CD4-positive, CD25-positive, alpha-beta regulatory T cell (primary cell): ENCODE measurements at regions not wholly inside any gene's neighbourhood (a gene's known extent, or its start where the extent isn't known, plus 50 kb on each side); places are given as distances from the start of the nearest gene placed in this dataset.

Experiments used
- ATAC-seq, 2 donors: fragments of 150-1000 bp; cut with Tn5 transposase; one replicate each; pipeline ENCODE4 v1.10.0; 2021; ENCODE audit warnings: low read depth in 2 of 2, moderate number of reproducible peaks in 2 of 2, moderate library complexity in 1 of 2
- DNase-seq, 3 donors: peaks; one replicate each; pipeline versions ENCODE4 v3.0.0 to v3.0.0-alpha.2; 2012 to 2022; ENCODE audit warnings: mixed read lengths in 1 of 3
- H3K27ac ChIP-seq: one replicate; pipeline ENCODE4 v1.7.0; 2013; ENCODE audit warnings: mild to moderate bottlenecking, low read length; ENCODE audit not compliant: insufficient read depth, poor library complexity, severe bottlenecking
- H3K27me3 ChIP-seq: one replicate; pipeline ENCODE4 v1.7.0; 2013; ENCODE audit warnings: low read length; ENCODE audit not compliant: control insufficient read depth, insufficient read depth
- H3K36me3 ChIP-seq: one replicate; pipeline ENCODE4 v1.7.0; 2013; ENCODE audit warnings: mild to moderate bottlenecking, low read length, moderate library complexity; ENCODE audit not compliant: control insufficient read depth, insufficient read depth
- H3K4me1 ChIP-seq: 2 replicates; pipeline ENCODE4 v1.7.0; 2013; ENCODE audit warnings: mild to moderate bottlenecking, low read length; ENCODE audit not compliant: insufficient read depth, control insufficient read depth, poor library complexity, severe bottlenecking
- H3K4me3 ChIP-seq: one replicate; pipeline ENCODE4 v1.7.0; 2013; ENCODE audit warnings: low read depth, mild to moderate bottlenecking, low read length, moderate library complexity
- H3K9me3 ChIP-seq, 2 experiments: 1 replicate in 1 of 2; 2 replicates in 1 of 2; pipeline ENCODE4 v1.7.0; 2013; ENCODE audit warnings: low read length in 2 of 2, mild to moderate bottlenecking in 1 of 2, moderate library complexity in 1 of 2; ENCODE audit not compliant: control insufficient read depth in 2 of 2
- H3K27ac Mint-ChIP-seq, 3 donors: one replicate each; pipeline ENCODE4 v1.8.0; 2020 to 2022; ENCODE audit warnings: mild to moderate bottlenecking in 3 of 3, mixed read lengths in 3 of 3, moderate library complexity in 2 of 3
- H3K27me3 Mint-ChIP-seq: one replicate; pipeline ENCODE4 v1.8.0; 2022; ENCODE audit warnings: mild to moderate bottlenecking, mixed read lengths
- H3K36me3 Mint-ChIP-seq: one replicate; pipeline ENCODE4 v1.8.0; 2020; ENCODE audit warnings: mixed read lengths
- H3K4me1 Mint-ChIP-seq, 4 donors: one replicate each; pipeline ENCODE4 v1.8.0; 2020 to 2022; ENCODE audit warnings: mixed read lengths in 4 of 4, mild to moderate bottlenecking in 1 of 4
- H3K4me3 Mint-ChIP-seq, 4 donors: one replicate each; pipeline ENCODE4 v1.8.0; 2020 to 2022; ENCODE audit warnings: mild to moderate bottlenecking in 4 of 4, mixed read lengths in 4 of 4, moderate library complexity in 3 of 4
- H3K9me3 Mint-ChIP-seq, 7 donors: one replicate each; pipeline ENCODE4 v1.8.0; 2020 to 2022; ENCODE audit warnings: mixed read lengths in 7 of 7, mild to moderate bottlenecking in 3 of 7, moderate library complexity in 2 of 7

DNA sequence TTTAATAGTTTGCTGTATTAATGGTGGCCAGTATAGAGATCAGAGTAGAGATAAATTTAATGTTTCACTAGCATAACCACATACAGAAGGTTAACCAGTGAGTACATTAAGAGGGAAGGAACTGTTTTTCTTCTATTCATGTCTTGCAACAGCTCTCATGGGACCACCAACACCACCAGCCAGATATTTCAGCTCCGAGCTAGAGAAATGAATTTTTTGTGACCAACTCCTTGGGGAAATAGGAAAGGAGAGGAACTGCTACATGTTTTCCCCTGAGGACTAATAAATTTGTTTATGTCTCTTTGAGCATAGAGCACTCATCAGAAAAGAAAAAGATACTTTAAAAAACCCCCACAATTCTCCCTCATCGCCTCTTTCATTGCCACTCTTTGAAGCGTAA, 247.5 kb downstream of the MBNL1 start:
- Histone ChIP-seq H3K4me3 (no peak overlapping the region), H3K27ac (no peak overlapping the region), H3K27me3 (peaks cover 5% of the 10 kb centered on the region), H3K9me3 (no peaks in the 10 kb centered on the region), H3K4me1 (no peaks in the 10 kb centered on the region), H3K36me3 (no peaks in the 10 kb centered on the region)
- no peak for ATAC-seq
- H3K27ac Mint-ChIP-seq: no peak overlapping the region
- H3K4me1 Mint-ChIP-seq: no peaks in the 10 kb centered on the region
- no peak for DNase-seq
- no peaks in the 10 kb centered on the region for H3K36me3 Mint-ChIP-seq
- H3K27me3 Mint-ChIP-seq: peaks cover 26% of the 10 kb centered on the region
- H3K4me3 Mint-ChIP-seq: no peak overlapping the region
- H3K9me3 Mint-ChIP-seq: no peaks in the 10 kb centered on the region

DNA sequence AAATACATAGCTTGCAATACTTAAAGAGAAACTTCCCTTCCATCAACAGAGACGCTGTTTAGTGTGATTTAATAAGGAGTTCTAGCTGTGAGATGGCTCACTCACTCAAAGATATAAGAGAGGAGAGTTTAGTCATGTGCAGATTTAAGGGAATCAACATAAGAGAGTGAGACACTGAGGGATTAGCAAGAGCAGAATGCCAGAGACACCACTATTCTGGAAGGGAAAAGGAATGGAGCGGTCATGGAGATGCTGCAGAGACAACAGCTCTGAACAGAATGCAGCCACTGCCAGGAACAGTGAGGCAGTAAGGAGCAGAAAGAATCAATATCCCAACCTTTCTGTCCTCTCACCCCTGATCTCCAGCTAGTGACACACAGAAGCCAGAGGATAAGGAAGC, 248.8 kb downstream of the MBNL1 start:
- Histone ChIP-seq H3K36me3 (no peaks in the 10 kb centered on the region), H3K27me3 (peaks cover 3% of the 10 kb centered on the region), H3K4me1 (no peaks in the 10 kb centered on the region), H3K27ac (no peak overlapping the region), H3K4me3 (no peak overlapping the region), H3K9me3 (no peaks in the 10 kb centered on the region)
- H3K4me3 Mint-ChIP-seq: no peak overlapping the region
- ATAC-seq: no peak
- peaks cover 22% of the 10 kb centered on the region for H3K27me3 Mint-ChIP-seq
- DNase-seq: no peak
- no peak overlapping the region for H3K27ac Mint-ChIP-seq
- H3K4me1 Mint-ChIP-seq: no peaks in the 10 kb centered on the region
- no peaks in the 10 kb centered on the region for H3K9me3 Mint-ChIP-seq
- H3K36me3 Mint-ChIP-seq: no peaks in the 10 kb centered on the region

- Histone ChIP-seq H3K4me1 (no peaks in the 10 kb centered on the region), H3K4me3 (no peak overlapping the region), H3K27ac (no peak overlapping the region), H3K36me3 (no peaks in the 10 kb centered on the region), H3K27me3 (peaks cover 3% of the 10 kb centered on the region), H3K9me3 (no peaks in the 10 kb centered on the region)
- Mint-ChIP-seq H3K4me1 (no peaks in the 10 kb centered on the region), H3K4me3 (no peak overlapping the region), H3K36me3 (no peaks in the 10 kb centered on the region), H3K27ac (no peak overlapping the region), H3K27me3 (peaks cover 22% of the 10 kb centered on the region), H3K9me3 (no peaks in the 10 kb centered on the region)
- no peak for ATAC-seq
- DNase-seq: no peak
These were observed 249.6 kb downstream of the MBNL1 start for GRCh38 chr3:152518346-152518745.

DNA sequence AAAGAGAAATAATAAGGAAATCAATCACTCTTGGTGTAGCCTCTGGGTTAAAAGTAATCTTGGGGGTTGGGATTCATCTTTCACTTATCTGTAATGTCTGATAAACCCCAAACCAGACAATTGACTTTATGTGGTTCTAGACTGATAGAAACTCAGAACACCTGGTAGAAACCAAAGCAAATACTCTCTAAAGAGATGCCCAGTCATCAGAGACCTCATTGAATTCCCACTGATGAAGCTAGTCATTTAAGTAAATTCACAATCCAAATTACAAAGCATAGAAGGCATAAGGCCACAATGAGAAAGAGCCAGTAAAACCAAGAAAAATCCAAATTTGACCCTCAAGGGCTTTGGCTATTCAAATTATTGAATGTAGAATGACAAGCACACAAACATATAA, 250.6 kb downstream of the MBNL1 start:
- Histone ChIP-seq H3K36me3 (no peaks in the 10 kb centered on the region), H3K27me3 (peaks cover 3% of the 10 kb centered on the region), H3K4me1 (no peaks in the 10 kb centered on the region), H3K9me3 (no peaks in the 10 kb centered on the region), H3K27ac (no peak overlapping the region), H3K4me3 (no peak overlapping the region)
- H3K27ac Mint-ChIP-seq: no peak overlapping the region
- H3K4me3 Mint-ChIP-seq: no peak overlapping the region
- H3K9me3 Mint-ChIP-seq: no peaks in the 10 kb centered on the region
- no peak for DNase-seq
- H3K4me1 Mint-ChIP-seq: no peaks in the 10 kb centered on the region
- H3K36me3 Mint-ChIP-seq: no peaks in the 10 kb centered on the region
- ATAC-seq: no peak
- H3K27me3 Mint-ChIP-seq: peaks cover 16% of the 10 kb centered on the region

- Mint-ChIP-seq H3K27ac (no peak overlapping the region), H3K9me3 (no peaks in the 10 kb centered on the region), H3K36me3 (no peaks in the 10 kb centered on the region), H3K27me3 (peaks cover 16% of the 10 kb centered on the region), H3K4me1 (no peaks in the 10 kb centered on the region), H3K4me3 (no peak overlapping the region)
- ATAC-seq (no peak), DNase-seq (no peak)
- Histone ChIP-seq H3K9me3 (no peaks in the 10 kb centered on the region), H3K27ac (no peak overlapping the region), H3K4me1 (no peaks in the 10 kb centered on the region), H3K27me3 (peaks cover 4% of the 10 kb centered on the region), H3K36me3 (no peaks in the 10 kb centered on the region), H3K4me3 (no peak overlapping the region)
These were observed 253.3 kb downstream of the MBNL1 start for GRCh38 chr3:152522036-152522435.

DNA sequence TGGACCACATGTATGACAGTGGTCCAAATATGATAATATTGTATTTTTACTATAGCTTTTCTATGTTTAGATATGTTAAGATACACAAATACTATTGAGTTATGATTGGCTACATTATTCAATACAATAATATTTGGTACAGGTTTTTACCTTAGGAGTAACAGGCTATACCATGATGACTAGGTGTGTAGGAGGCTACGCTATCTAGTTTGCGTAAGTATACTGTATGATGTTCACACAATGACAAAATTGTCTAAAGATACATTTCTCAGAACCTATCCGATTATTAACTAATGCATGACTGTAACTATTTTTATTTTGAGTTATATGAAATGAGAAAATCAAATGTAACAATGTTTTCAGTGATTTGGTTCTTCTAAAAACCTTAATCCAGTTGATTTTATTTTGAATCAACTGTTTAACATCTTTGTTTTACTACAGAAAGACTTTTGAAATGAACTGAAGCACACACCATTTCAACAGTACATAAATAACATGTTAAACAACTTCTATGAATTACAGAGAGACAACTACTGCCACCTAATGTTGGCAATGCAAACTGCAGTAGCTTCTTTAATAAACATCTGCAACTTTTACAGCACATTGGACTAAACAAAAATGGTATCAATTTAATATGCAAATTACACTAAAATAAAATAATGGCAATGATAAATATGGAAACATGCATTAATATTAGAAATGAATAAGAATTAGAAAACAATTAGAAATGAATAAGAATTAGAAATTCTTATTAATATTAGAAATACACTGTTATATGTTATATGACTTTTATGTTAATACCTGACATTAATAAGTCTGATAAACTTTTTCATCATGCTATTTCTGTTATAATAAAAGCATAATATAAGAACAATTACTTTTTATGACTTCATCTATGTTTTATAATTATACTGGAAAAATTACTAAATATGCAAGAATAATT, 255.7 kb downstream of the MBNL1 start:
- no peaks in the 10 kb centered on the region for H3K36me3 ChIP-seq
- Mint-ChIP-seq H3K4me1 (no peaks in the 10 kb centered on the region), H3K4me3 (no peak overlapping the region), H3K27me3 (peaks cover 5% of the 10 kb centered on the region), H3K27ac (no peak overlapping the region), H3K36me3 (no peaks in the 10 kb centered on the region), H3K9me3 (no peaks in the 10 kb centered on the region)
- peaks cover 4% of the 10 kb centered on the region for H3K27me3 ChIP-seq
- H3K27ac ChIP-seq: no peak overlapping the region
- no peaks in the 10 kb centered on the region for H3K4me1 ChIP-seq
- no peaks in the 10 kb centered on the region for H3K9me3 ChIP-seq
- H3K4me3 ChIP-seq: no peak overlapping the region
- DNase-seq (peak; percentile 15 to 75 (median 52)), ATAC-seq (peak in 1 of 2 donors; percentile 45)

GRCh38 chr3:152531717-152532116, 263.0 kb downstream of the MBNL1 start:
- H3K4me3 Mint-ChIP-seq: no peak overlapping the region
- no peak overlapping the region for H3K27ac Mint-ChIP-seq

DNA sequence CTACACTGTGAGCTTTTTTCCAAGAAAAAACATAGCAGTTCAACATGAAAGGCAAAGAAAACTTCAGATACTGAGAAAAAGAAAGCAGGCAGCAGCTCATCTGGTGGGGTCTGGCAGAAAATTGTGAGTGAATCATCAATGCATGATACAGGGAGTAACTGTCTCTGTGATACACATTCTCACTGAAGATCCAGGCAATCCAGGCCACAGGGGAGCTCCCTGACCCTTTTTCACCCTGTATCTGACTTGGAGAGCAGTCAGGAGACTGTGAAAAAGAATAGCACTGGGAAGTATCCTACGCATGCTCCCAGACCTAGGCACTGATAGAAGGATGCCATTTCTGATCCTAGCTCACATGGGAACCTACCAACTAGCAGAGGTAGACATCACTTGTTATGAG, 269.8 kb downstream of the MBNL1 start:
- peaks cover 7% of the 10 kb centered on the region for H3K27me3 ChIP-seq
- ATAC-seq: no peak
- H3K4me1 Mint-ChIP-seq: no peaks in the 10 kb centered on the region
- no peak overlapping the region for H3K27ac Mint-ChIP-seq
- H3K27ac ChIP-seq: no peak overlapping the region
- H3K9me3 ChIP-seq: peaks cover 0 to 3% of the 10 kb centered on the region in 2 experiments
- no peaks in the 10 kb centered on the region for H3K4me1 ChIP-seq
- no peaks in the 10 kb centered on the region for H3K36me3 ChIP-seq
- H3K4me3 ChIP-seq: no peak overlapping the region
- no peak for DNase-seq
- H3K4me3 Mint-ChIP-seq: no peak overlapping the region
- peaks cover 0 to 25% (median 11%) of the 10 kb centered on the region in 7 donors for H3K9me3 Mint-ChIP-seq
- H3K27me3 Mint-ChIP-seq: peaks cover 21% of the 10 kb centered on the region
- no peaks in the 10 kb centered on the region for H3K36me3 Mint-ChIP-seq

More at GRCh38 chr3:152531717-152532116, 263.0 kb downstream of the MBNL1 start:
- no peak overlapping the region for H3K27ac ChIP-seq
- ATAC-seq (no peak), DNase-seq (no peak)
- H3K27me3 ChIP-seq: no peaks in the 10 kb centered on the region
- no peaks in the 10 kb centered on the region for H3K36me3 Mint-ChIP-seq
- no peaks in the 10 kb centered on the region for H3K4me1 ChIP-seq
- H3K9me3 ChIP-seq: no peaks in the 10 kb centered on the region
- H3K9me3 Mint-ChIP-seq: peaks cover 0 to 9% (median 2%) of the 10 kb centered on the region in 7 donors
- no peak overlapping the region for H3K4me3 ChIP-seq
- H3K27me3 Mint-ChIP-seq: peaks cover 13% of the 10 kb centered on the region
- no peaks in the 10 kb centered on the region for H3K36me3 ChIP-seq
- no peaks in the 10 kb centered on the region for H3K4me1 Mint-ChIP-seq
